NOMO-1 treated with dmso at 0.1 percent for 144 hours (cell line): ENCODE measurements at regions not wholly inside any gene's neighbourhood (a gene's known extent, or its start where the extent isn't known, plus 50 kb on each side); places are given as distances from the start of the nearest gene placed in this dataset.
"Not testable (repeated sequence)": the region's sequence is repeated elsewhere in the genome, so short reads cannot be mapped to it uniquely, and the experiment has no call there.

Experiments used
- DNase-seq: peaks from one replicate; lab custom pipeline; 2025; ENCODE audit not compliant: unreplicated experiment; lab: John Stamatoyannopoulos, UW

- no peak for DNase-seq
These were observed 945.8 kb upstream of the ADGRB3 start for GRCh38 chr6:67689329-67689728.

GRCh38 chr6:67687396-67687795 lies 947.7 kb upstream of the ADGRB3 start:
- DNase-seq = no peak

- not testable (repeated sequence) for DNase-seq
These were observed 948.9 kb upstream of the ADGRB3 start for GRCh38 chr6:67686225-67686624.

GRCh38 chr6:67683960-67684359 lies 951.1 kb upstream of the ADGRB3 start:
- DNase-seq = peak; percentile 76

GRCh38 chr6:67680297-67680932 lies 954.7 kb upstream of the ADGRB3 start:
- no peak for DNase-seq

GRCh38 chr6:67679566-67680296 lies 955.4 kb upstream of the ADGRB3 start:
- no peak for DNase-seq

- DNase-seq = no peak
These were observed 958.2 kb upstream of the ADGRB3 start for GRCh38 chr6:67676892-67677291.

- no peak for DNase-seq
These were observed 967.3 kb upstream of the ADGRB3 start for GRCh38 chr6:67667637-67668422.

GRCh38 chr6:67666177-67666964 lies 968.7 kb upstream of the ADGRB3 start:
- DNase-seq = no peak

GRCh38 chr6:67664942-67665341 lies 970.1 kb upstream of the ADGRB3 start:
- no peak for DNase-seq

- no peak for DNase-seq
These were observed 971.8 kb upstream of the ADGRB3 start for GRCh38 chr6:67663105-67663895.

GRCh38 chr6:67653561-67653960 lies 981.5 kb upstream of the ADGRB3 start:
- DNase-seq = no peak

GRCh38 chr6:67646550-67646949 lies 988.5 kb upstream of the ADGRB3 start:
- DNase-seq = no peak

- DNase-seq = no peak
These were observed 991.8 kb upstream of the ADGRB3 start for GRCh38 chr6:67643281-67643680.

- no peak for DNase-seq
These were observed 992.5 kb upstream of the ADGRB3 start for GRCh38 chr6:67642582-67642981.

GRCh38 chr6:67640484-67640883 lies 994.6 kb upstream of the ADGRB3 start:
- DNase-seq = no peak

- DNase-seq = no peak
These were observed 995.9 kb upstream of the ADGRB3 start for GRCh38 chr6:67639161-67639560.

- no peak for DNase-seq
These were observed 1000.9 kb upstream of the ADGRB3 start for GRCh38 chr6:67634199-67634598.

GRCh38 chr6:67633058-67633457 lies 1002.0 kb upstream of the ADGRB3 start:
- DNase-seq = no peak

GRCh38 chr6:67630146-67630545 lies 1004.9 kb upstream of the ADGRB3 start:
- DNase-seq = no peak
